ENCODE measurements at regions not wholly inside any gene's neighbourhood (a gene's known extent, or its start where the extent isn't known, plus 50 kb on each side); places are given as distances from the start of the nearest gene placed in this dataset.

DNA sequence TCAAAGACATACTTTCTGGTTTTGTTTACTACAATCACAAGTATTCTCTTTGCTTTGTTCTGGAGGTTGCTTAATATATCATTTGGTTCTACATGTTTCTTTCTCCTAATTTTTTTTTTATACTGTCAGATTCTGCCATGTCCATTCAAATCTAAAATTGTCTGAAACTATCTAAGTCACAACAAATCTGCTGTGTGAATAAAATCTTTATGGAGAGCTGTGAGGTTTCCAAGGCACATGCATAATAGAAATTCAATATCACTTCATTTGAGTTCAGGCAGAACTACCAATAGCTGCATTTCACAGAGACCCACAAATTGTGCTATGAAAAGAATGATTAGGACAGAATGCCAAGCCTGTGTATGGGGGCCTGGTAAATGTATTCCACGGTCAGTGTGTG lies 346.9 kb upstream of the ARRDC3 start:
- Histone ChIP-seq H3K27me3 (ENCODE audit: insufficient read depth, poor library complexity, severe bottlenecking) (no peaks in the 10 kb centered on the region), H3K27ac (replicated peaks) (no peak overlapping the region), H3K4me3 (replicated peaks; ENCODE audit: insufficient read depth, low read length) (no peak overlapping the region)
- TF ChIP-seq POLR2AphosphoS5 (IDR thresholded peaks at IDR 0.05; ENCODE audit: low read depth) (no peak), SPI1 (IDR thresholded peaks at IDR 0.05; ENCODE audit: borderline replicate concordance, low read depth) (no peak), GABPA (IDR thresholded peaks at IDR 0.05; ENCODE audit: low read depth) (no peak), REST (IDR thresholded peaks at IDR 0.05; ENCODE audit: insufficient replicate concordance, low read depth) (no peak)
- TF ChIP-seq, protein P1, sequence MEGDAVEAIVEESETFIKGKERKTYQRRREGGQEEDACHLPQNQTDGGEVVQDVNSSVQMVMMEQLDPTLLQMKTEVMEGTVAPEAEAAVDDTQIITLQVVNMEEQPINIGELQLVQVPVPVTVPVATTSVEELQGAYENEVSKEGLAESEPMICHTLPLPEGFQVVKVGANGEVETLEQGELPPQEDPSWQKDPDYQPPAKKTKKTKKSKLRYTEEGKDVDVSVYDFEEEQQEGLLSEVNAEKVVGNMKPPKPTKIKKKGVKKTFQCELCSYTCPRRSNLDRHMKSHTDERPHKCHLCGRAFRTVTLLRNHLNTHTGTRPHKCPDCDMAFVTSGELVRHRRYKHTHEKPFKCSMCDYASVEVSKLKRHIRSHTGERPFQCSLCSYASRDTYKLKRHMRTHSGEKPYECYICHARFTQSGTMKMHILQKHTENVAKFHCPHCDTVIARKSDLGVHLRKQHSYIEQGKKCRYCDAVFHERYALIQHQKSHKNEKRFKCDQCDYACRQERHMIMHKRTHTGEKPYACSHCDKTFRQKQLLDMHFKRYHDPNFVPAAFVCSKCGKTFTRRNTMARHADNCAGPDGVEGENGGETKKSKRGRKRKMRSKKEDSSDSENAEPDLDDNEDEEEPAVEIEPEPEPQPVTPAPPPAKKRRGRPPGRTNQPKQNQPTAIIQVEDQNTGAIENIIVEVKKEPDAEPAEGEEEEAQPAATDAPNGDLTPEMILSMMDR (IDR thresholded peaks at IDR 0.05; ENCODE audit: insufficient read depth, low read length): no peak
- DNase-seq (ENCODE audit: low read depth in 1 of 2, low spot score in 1 of 2): no peak

GRCh38 chr5:91727463-91727862 lies 344.3 kb upstream of the ARRDC3 start:
- no peak overlapping the region for H3K27ac ChIP-seq (replicated peaks)
- TF ChIP-seq, protein P1 (IDR thresholded peaks at IDR 0.05; ENCODE audit: insufficient read depth, low read length): no peak
- TF ChIP-seq SPI1 (IDR thresholded peaks at IDR 0.05; ENCODE audit: borderline replicate concordance, low read depth) (no peak), REST (IDR thresholded peaks at IDR 0.05; ENCODE audit: insufficient replicate concordance, low read depth) (no peak), GABPA (IDR thresholded peaks at IDR 0.05; ENCODE audit: low read depth) (no peak), POLR2AphosphoS5 (IDR thresholded peaks at IDR 0.05; ENCODE audit: low read depth) (no peak)
- H3K27me3 ChIP-seq (ENCODE audit: insufficient read depth, poor library complexity, severe bottlenecking): no peaks in the 10 kb centered on the region
- DNase-seq (ENCODE audit: low read depth in 1 of 2, low spot score in 1 of 2): no peak
- no peak overlapping the region for H3K4me3 ChIP-seq (replicated peaks; ENCODE audit: insufficient read depth, low read length)

DNA sequence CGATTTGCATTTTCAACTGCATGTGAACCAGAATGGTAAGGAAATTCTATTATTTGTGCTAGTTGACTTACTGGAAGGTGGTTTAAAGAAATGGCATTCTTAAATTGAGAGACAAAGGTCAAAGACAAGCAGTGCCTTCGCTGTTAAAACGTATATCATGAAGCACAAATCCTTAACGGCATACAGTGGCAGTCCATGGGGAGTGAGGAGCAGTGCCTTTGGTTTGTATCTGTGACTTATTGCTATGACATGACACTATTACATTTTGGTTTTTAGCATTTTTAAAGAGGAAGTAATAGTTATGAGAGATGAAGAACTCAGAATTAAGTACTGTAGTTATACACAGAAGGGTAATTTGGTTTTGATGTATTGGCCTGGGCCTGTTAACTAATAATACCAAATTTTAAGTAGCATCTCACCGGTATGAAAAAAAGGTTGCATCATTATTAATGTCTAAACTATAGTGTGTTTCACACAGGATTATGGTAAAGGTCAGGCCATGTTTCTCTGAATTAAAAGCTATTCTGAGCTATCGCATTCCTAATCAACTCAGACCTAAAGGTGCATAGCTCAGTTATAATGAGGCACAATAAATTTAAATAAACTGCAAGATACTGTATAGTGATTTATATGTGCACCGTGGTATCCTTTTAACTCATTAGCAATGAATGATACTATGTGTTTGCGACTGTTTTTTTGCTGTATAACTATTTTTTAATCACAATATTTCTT lies 339.8 kb upstream of the ARRDC3 start:
- TF ChIP-seq REST (IDR thresholded peaks at IDR 0.05; ENCODE audit: insufficient replicate concordance, low read depth): no peak
- Histone ChIP-seq H3K27me3 (ENCODE audit: insufficient read depth, poor library complexity, severe bottlenecking) (no peaks in the 10 kb centered on the region), H3K27ac (replicated peaks) (no peak overlapping the region), H3K4me3 (replicated peaks; ENCODE audit: insufficient read depth, low read length) (no peak overlapping the region)
- no peak for DNase-seq (ENCODE audit: low read depth in 1 of 2, low spot score in 1 of 2)

All from HL-60 (cell line).